Nephron (organoid): ENCODE measurements at regions not wholly inside any gene's neighbourhood (a gene's known extent, or its start where the extent isn't known, plus 50 kb on each side); places are given as distances from the start of the nearest gene placed in this dataset.

Source experiments
- H3K27ac Mint-ChIP-seq, 3 experiments: 2 replicates each; pipeline ENCODE4 v1.8.0; 2020; ENCODE audit warnings: mixed read lengths in 3 of 3, mild to moderate bottlenecking in 2 of 3, moderate library complexity in 1 of 3
- H3K27me3 Mint-ChIP-seq: 2 replicates; pipeline ENCODE4 v1.8.0; 2021; ENCODE audit warnings: low read depth, mild to moderate bottlenecking, moderate library complexity, mixed read lengths
- H3K36me3 Mint-ChIP-seq: 2 replicates; pipeline ENCODE4 v1.8.0; 2020; ENCODE audit warnings: low read depth, mixed read lengths
- H3K4me1 Mint-ChIP-seq: 2 replicates; pipeline ENCODE4 v1.8.0; 2020; ENCODE audit warnings: mixed read lengths
- H3K4me3 Mint-ChIP-seq, 3 experiments: 2 replicates each; pipeline ENCODE4 v1.8.0; 2020; ENCODE audit warnings: mild to moderate bottlenecking in 3 of 3, mixed read lengths in 3 of 3, moderate library complexity in 2 of 3
- H3K9me3 Mint-ChIP-seq: 2 replicates; pipeline ENCODE4 v1.8.0; 2020; ENCODE audit warnings: mixed read lengths
- TF ChIP-seq, protein P1 (sequence below), 3 experiments: fragments of 200-600 bp; sonication (generic); IDR thresholded peaks; one replicate each; pipeline ENCODE4 v1.5.0; 2021; ENCODE audit warnings: antibody characterized with exemption in 3 of 3; ENCODE audit not compliant: unreplicated experiment in 3 of 3

DNA sequence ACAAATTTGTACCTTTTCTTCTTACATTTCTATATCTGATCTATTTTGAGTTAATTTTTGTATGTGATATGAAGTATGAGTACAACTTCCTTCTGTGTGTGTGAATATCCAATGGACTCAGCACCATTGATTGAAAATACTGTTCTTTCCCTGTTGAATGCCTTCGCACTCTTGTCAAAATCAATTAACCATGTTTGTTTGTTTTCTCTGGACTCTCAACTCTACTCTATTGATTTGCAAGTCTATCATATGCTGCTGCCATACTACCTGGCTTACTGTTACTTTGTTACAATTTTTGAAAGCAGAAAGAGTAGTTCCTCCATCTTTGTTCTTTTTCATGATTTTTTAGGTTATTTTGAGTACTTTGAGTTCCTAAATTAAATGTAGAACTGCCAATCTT is 1437.4 kb upstream of the SPRY2 start:
- H3K27ac Mint-ChIP-seq: no peak overlapping the region
- no peaks in the 10 kb centered on the region for H3K27me3 Mint-ChIP-seq
- no peak overlapping the region for H3K4me3 Mint-ChIP-seq
- no peaks in the 10 kb centered on the region for H3K9me3 Mint-ChIP-seq
- H3K4me1 Mint-ChIP-seq: no peaks in the 10 kb centered on the region
- H3K36me3 Mint-ChIP-seq: no peaks in the 10 kb centered on the region
- TF ChIP-seq, protein P1, sequence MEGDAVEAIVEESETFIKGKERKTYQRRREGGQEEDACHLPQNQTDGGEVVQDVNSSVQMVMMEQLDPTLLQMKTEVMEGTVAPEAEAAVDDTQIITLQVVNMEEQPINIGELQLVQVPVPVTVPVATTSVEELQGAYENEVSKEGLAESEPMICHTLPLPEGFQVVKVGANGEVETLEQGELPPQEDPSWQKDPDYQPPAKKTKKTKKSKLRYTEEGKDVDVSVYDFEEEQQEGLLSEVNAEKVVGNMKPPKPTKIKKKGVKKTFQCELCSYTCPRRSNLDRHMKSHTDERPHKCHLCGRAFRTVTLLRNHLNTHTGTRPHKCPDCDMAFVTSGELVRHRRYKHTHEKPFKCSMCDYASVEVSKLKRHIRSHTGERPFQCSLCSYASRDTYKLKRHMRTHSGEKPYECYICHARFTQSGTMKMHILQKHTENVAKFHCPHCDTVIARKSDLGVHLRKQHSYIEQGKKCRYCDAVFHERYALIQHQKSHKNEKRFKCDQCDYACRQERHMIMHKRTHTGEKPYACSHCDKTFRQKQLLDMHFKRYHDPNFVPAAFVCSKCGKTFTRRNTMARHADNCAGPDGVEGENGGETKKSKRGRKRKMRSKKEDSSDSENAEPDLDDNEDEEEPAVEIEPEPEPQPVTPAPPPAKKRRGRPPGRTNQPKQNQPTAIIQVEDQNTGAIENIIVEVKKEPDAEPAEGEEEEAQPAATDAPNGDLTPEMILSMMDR (IDR thresholded peaks at IDR 0.05; ENCODE audit: unreplicated experiment in 3 of 3): no peak

GRCh38 chr13:81773263-81773662 is 1432.3 kb upstream of the SPRY2 start:
- TF ChIP-seq, protein P1 (IDR thresholded peaks at IDR 0.05; ENCODE audit: unreplicated experiment in 3 of 3): no peak
- Mint-ChIP-seq H3K27ac (peak overlapping the region in 1 of 3 experiments; percentile 61), H3K4me3 (no peak overlapping the region), H3K27me3 (no peaks in the 10 kb centered on the region), H3K4me1 (no peaks in the 10 kb centered on the region), H3K36me3 (no peaks in the 10 kb centered on the region), H3K9me3 (no peaks in the 10 kb centered on the region)

GRCh38 chr13:81771951-81772350 is 1431.0 kb upstream of the SPRY2 start:
- Mint-ChIP-seq H3K9me3 (no peaks in the 10 kb centered on the region), H3K36me3 (no peaks in the 10 kb centered on the region), H3K4me1 (no peaks in the 10 kb centered on the region), H3K27me3 (no peaks in the 10 kb centered on the region), H3K27ac (no peak overlapping the region), H3K4me3 (no peak overlapping the region)
- TF ChIP-seq, protein P1 (IDR thresholded peaks at IDR 0.05; ENCODE audit: unreplicated experiment in 3 of 3): no peak

DNA sequence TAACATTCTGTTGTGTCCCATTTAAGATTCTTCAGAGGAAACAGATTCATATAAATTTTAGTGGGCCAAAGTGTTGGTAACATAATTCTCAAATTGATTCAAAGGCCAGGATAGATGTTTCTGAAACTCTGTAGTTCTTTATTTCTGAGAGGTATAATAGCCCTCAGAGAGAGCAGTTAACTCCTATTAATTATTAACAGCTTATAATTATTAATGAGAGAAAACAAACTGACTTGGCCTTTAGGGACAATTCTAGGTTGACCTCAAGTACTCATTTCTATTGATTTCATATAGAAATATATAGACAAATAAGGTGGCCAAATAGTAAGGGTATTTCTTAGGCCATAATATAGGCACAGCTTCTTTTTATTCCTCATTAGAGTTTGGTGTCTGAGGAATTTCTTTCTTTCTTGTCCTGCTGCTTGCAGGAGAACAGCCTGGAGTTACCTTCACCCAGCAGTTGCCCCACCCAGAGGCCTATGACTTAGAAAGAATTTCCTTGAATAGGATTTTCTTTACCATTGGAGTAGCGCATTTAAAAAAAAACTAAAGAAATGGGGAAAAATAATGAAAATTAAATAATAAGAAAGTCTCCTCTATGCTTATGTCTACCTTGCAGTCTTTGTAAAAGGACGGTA is 1430.1 kb upstream of the SPRY2 start:
- Mint-ChIP-seq H3K4me1 (no peaks in the 10 kb centered on the region), H3K27ac (peak overlapping the region in 2 of 3 experiments; percentile 44 to 53), H3K9me3 (no peaks in the 10 kb centered on the region), H3K4me3 (no peak overlapping the region), H3K27me3 (no peaks in the 10 kb centered on the region), H3K36me3 (no peaks in the 10 kb centered on the region)
- TF ChIP-seq, protein P1 (IDR thresholded peaks at IDR 0.05; ENCODE audit: unreplicated experiment in 3 of 3): no peak

- no peaks in the 10 kb centered on the region for H3K27me3 Mint-ChIP-seq
- no peaks in the 10 kb centered on the region for H3K36me3 Mint-ChIP-seq
- H3K27ac Mint-ChIP-seq: no peak overlapping the region
- peaks cover 7% of the 10 kb centered on the region for H3K9me3 Mint-ChIP-seq
- H3K4me1 Mint-ChIP-seq: no peaks in the 10 kb centered on the region
- H3K4me3 Mint-ChIP-seq: no peak overlapping the region
- TF ChIP-seq, protein P1 (IDR thresholded peaks at IDR 0.05; ENCODE audit: unreplicated experiment in 3 of 3): no peak
These were observed 1421.5 kb upstream of the SPRY2 start for GRCh38 chr13:81762449-81762848.

GRCh38 chr13:81760316-81760715 is 1419.4 kb upstream of the SPRY2 start:
- peak overlapping the region in 1 of 3 experiments; percentile 12 for H3K27ac Mint-ChIP-seq
- H3K4me3 Mint-ChIP-seq: no peak overlapping the region
- TF ChIP-seq, protein P1 (IDR thresholded peaks at IDR 0.05; ENCODE audit: unreplicated experiment in 3 of 3): no peak
- H3K4me1 Mint-ChIP-seq: no peaks in the 10 kb centered on the region
- H3K27me3 Mint-ChIP-seq: no peaks in the 10 kb centered on the region
- H3K36me3 Mint-ChIP-seq: no peaks in the 10 kb centered on the region
- peaks cover 7% of the 10 kb centered on the region for H3K9me3 Mint-ChIP-seq
